ENCODE measurements at regions not wholly inside any gene's neighbourhood (a gene's known extent, or its start where the extent isn't known, plus 50 kb on each side); places are given as distances from the start of the nearest gene placed in this dataset.

- no peak for ATAC-seq (ENCODE audit: insufficient read depth, low read depth)
- DNase-seq = no peak
- Histone ChIP-seq H3K4me1 (ENCODE audit: insufficient read depth, low read length) (no peaks in the 10 kb centered on the region), H3K79me2 (ENCODE audit: insufficient read depth, low read length) (no peaks in the 10 kb centered on the region), H3K36me3 (ENCODE audit: insufficient read depth, low read length) (no peaks in the 10 kb centered on the region), H2AFZ (ENCODE audit: low read depth, low read length) (no peak overlapping the region), H3K27ac (ENCODE audit: low read length) (no peak overlapping the region), H3K9me3 (ENCODE audit: insufficient read depth, low read length, severe bottlenecking) (no peaks in the 10 kb centered on the region), H3K9ac (ENCODE audit: low read depth, low read length) (no peak overlapping the region), H3K27me3 (ENCODE audit: insufficient read depth, low read length, poor library complexity) (peaks cover 10% of the 10 kb centered on the region), H3K4me2 (ENCODE audit: insufficient read depth, low read length) (no peak overlapping the region), H3K4me3 (ENCODE audit: low read depth in 1 of 2, low read length in 2 of 2) (no peak overlapping the region), H4K20me1 (ENCODE audit: insufficient read depth, low read length) (no peaks in the 10 kb centered on the region)
- TF ChIP-seq EZH2 (IDR thresholded peaks at IDR 0.05; ENCODE audit: borderline replicate concordance, low read depth, low read length, severe bottlenecking) = no peak
- TF ChIP-seq, protein P1, sequence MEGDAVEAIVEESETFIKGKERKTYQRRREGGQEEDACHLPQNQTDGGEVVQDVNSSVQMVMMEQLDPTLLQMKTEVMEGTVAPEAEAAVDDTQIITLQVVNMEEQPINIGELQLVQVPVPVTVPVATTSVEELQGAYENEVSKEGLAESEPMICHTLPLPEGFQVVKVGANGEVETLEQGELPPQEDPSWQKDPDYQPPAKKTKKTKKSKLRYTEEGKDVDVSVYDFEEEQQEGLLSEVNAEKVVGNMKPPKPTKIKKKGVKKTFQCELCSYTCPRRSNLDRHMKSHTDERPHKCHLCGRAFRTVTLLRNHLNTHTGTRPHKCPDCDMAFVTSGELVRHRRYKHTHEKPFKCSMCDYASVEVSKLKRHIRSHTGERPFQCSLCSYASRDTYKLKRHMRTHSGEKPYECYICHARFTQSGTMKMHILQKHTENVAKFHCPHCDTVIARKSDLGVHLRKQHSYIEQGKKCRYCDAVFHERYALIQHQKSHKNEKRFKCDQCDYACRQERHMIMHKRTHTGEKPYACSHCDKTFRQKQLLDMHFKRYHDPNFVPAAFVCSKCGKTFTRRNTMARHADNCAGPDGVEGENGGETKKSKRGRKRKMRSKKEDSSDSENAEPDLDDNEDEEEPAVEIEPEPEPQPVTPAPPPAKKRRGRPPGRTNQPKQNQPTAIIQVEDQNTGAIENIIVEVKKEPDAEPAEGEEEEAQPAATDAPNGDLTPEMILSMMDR (IDR thresholded peaks at IDR 0.05; ENCODE audit: borderline replicate concordance, extremely low read depth, low read length, poor library complexity, severe bottlenecking) = no peak
Observed at GRCh38 chr11:119578521-119579191, 150.3 kb downstream of the NECTIN1 start.

- Histone ChIP-seq H4K20me1 (ENCODE audit: insufficient read depth, low read length) (no peaks in the 10 kb centered on the region), H3K4me1 (ENCODE audit: insufficient read depth, low read length) (no peaks in the 10 kb centered on the region), H3K36me3 (ENCODE audit: insufficient read depth, low read length) (no peaks in the 10 kb centered on the region), H2AFZ (ENCODE audit: low read depth, low read length) (no peak overlapping the region), H3K79me2 (ENCODE audit: insufficient read depth, low read length) (no peaks in the 10 kb centered on the region), H3K9ac (ENCODE audit: low read depth, low read length) (no peak overlapping the region), H3K27me3 (ENCODE audit: insufficient read depth, low read length, poor library complexity) (peaks cover 3% of the 10 kb centered on the region), H3K4me3 (ENCODE audit: low read depth in 1 of 2, low read length in 2 of 2) (no peak overlapping the region), H3K27ac (ENCODE audit: low read length) (no peak overlapping the region), H3K9me3 (ENCODE audit: insufficient read depth, low read length, severe bottlenecking) (no peaks in the 10 kb centered on the region), H3K4me2 (ENCODE audit: insufficient read depth, low read length) (no peak overlapping the region)
- TF ChIP-seq, protein P1 (IDR thresholded peaks at IDR 0.05; ENCODE audit: borderline replicate concordance, extremely low read depth, low read length, poor library complexity, severe bottlenecking) = no peak
- TF ChIP-seq EZH2 (IDR thresholded peaks at IDR 0.05; ENCODE audit: borderline replicate concordance, low read depth, low read length, severe bottlenecking) = no peak
- no peak for ATAC-seq (ENCODE audit: insufficient read depth, low read depth)
- DNase-seq = no peak
Observed at GRCh38 chr11:119573858-119574257, 150.9 kb upstream of the THY1 start.

DNA sequence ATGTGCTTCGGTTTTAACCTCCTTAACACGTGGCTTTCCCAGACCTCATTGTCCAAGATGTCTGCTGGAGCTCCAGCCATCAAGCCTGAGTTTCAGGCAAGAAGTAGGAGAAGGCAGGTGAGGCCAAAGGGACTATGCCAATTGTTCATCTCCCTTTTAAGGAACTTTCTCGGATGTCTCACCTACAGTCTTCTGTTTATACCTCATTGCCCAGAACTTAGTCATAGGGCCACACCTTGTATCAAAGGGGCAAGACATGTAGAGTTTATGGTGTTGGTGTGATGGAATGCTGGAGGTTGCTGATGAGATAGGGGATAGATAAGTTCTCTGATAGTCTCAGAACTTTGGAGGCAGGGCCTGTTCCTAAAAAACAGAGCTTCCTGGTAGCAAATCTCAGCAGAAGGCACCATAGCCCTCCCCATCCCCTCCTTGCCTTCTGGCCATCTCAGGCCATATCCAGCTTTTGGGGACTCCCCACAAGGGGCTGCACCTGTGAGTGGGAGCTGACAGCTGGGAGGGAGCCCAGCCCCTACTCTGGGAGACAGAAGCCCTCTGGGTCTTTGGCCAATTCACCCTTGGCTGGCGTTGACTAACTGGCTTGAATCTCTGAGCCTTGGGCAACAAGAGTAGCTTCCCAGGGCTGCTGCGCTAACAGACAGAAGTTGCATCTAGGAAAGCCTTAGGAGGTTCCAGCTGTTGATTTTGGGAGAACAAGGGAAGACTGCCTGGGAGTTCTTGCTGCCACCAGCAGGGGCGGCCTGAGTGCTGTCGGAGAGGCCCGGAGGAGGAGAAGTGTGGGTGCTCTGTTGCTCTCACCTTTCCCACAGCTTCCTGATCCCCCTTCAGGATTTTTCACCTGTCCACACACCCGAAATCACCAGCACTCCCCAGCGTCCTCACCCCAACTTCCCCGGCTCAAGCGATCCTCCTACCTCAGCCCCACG, 149.8 kb upstream of the THY1 start:
- Histone ChIP-seq H4K20me1 (ENCODE audit: insufficient read depth, low read length) (no peaks in the 10 kb centered on the region), H3K36me3 (ENCODE audit: insufficient read depth, low read length) (no peaks in the 10 kb centered on the region), H2AFZ (ENCODE audit: low read depth, low read length) (no peak overlapping the region), H3K4me1 (ENCODE audit: insufficient read depth, low read length) (no peaks in the 10 kb centered on the region), H3K4me3 (ENCODE audit: low read depth in 1 of 2, low read length in 2 of 2) (no peak overlapping the region), H3K27ac (ENCODE audit: low read length) (no peak overlapping the region), H3K27me3 (ENCODE audit: insufficient read depth, low read length, poor library complexity) (peaks cover 3% of the 10 kb centered on the region), H3K79me2 (ENCODE audit: insufficient read depth, low read length) (no peaks in the 10 kb centered on the region), H3K9ac (ENCODE audit: low read depth, low read length) (no peak overlapping the region), H3K4me2 (ENCODE audit: insufficient read depth, low read length) (no peak overlapping the region), H3K9me3 (ENCODE audit: insufficient read depth, low read length, severe bottlenecking) (no peaks in the 10 kb centered on the region)
- TF ChIP-seq, protein P1 (IDR thresholded peaks at IDR 0.05; ENCODE audit: borderline replicate concordance, extremely low read depth, low read length, poor library complexity, severe bottlenecking) = no peak
- no peak for TF ChIP-seq EZH2 (IDR thresholded peaks at IDR 0.05; ENCODE audit: borderline replicate concordance, low read depth, low read length, severe bottlenecking)
- ATAC-seq (ENCODE audit: insufficient read depth, low read depth) = no peak
- DNase-seq = no peak
